GM18907 (cell line): ENCODE measurements at regions not wholly inside any gene's neighbourhood (a gene's known extent, or its start where the extent isn't known, plus 50 kb on each side); places are given as distances from the start of the nearest gene placed in this dataset.

Source experiments
- ATAC-seq: cut with Tn5 transposase; IDR thresholded peaks from one replicate; pipeline ENCODE4 v1.9.1; 2021; ENCODE audit warnings: mild to moderate bottlenecking, moderate library complexity; ENCODE audit not compliant: unreplicated experiment

GRCh38 chr15:55031727-55032126 is 165.0 kb downstream of the RSL24D1 start:
- ATAC-seq = no peak

GRCh38 chr15:55026381-55026780 is 170.4 kb downstream of the RSL24D1 start:
- ATAC-seq = no peak

GRCh38 chr15:55017635-55018034 is 179.1 kb downstream of the RSL24D1 start:
- ATAC-seq = no peak

GRCh38 chr15:55016225-55016624 is 180.5 kb downstream of the RSL24D1 start:
- ATAC-seq = no peak

GRCh38 chr15:55015093-55015445 is 181.7 kb downstream of the RSL24D1 start:
- no peak for ATAC-seq

GRCh38 chr15:55014391-55015092 is 182.2 kb downstream of the RSL24D1 start:
- no peak for ATAC-seq

- ATAC-seq = no peak
Observed at GRCh38 chr15:55008421-55008820, 188.3 kb downstream of the RSL24D1 start.

- no peak for ATAC-seq
Observed at GRCh38 chr15:55007561-55007960, 189.2 kb downstream of the RSL24D1 start.

GRCh38 chr15:55005679-55006078 is 191.1 kb downstream of the RSL24D1 start:
- no peak for ATAC-seq

GRCh38 chr15:55003965-55004873 is 192.5 kb downstream of the RSL24D1 start:
- ATAC-seq = no peak

- ATAC-seq = no peak
Observed at GRCh38 chr15:54998661-54999060, 198.1 kb downstream of the RSL24D1 start.

GRCh38 chr15:54990793-54991192 is 205.9 kb downstream of the RSL24D1 start:
- no peak for ATAC-seq

- ATAC-seq = no peak
Observed at GRCh38 chr15:54987881-54988280, 208.9 kb downstream of the RSL24D1 start.

GRCh38 chr15:54979964-54980363 is 216.8 kb downstream of the RSL24D1 start:
- no peak for ATAC-seq

GRCh38 chr15:54962637-54963036 is 234.1 kb downstream of the RSL24D1 start:
- ATAC-seq = no peak

- ATAC-seq = no peak
Observed at GRCh38 chr15:54960266-54960665, 236.5 kb downstream of the RSL24D1 start.

GRCh38 chr15:54941417-54941816 is 255.3 kb downstream of the RSL24D1 start:
- no peak for ATAC-seq

- no peak for ATAC-seq
Observed at GRCh38 chr15:54917312-54917711, 279.4 kb downstream of the RSL24D1 start.

GRCh38 chr15:54915380-54915779 is 281.4 kb downstream of the RSL24D1 start:
- ATAC-seq = no peak

- ATAC-seq = no peak
Observed at GRCh38 chr15:54884312-54884711, 312.4 kb downstream of the RSL24D1 start.

GRCh38 chr15:54859982-54860381 is 336.8 kb downstream of the RSL24D1 start:
- ATAC-seq = no peak

- ATAC-seq = no peak
Observed at GRCh38 chr15:54854667-54855066, 342.1 kb downstream of the RSL24D1 start.
